Nephron (organoid): ENCODE measurements at regions not wholly inside any gene's neighbourhood (a gene's known extent, or its start where the extent isn't known, plus 50 kb on each side); places are given as distances from the start of the nearest gene placed in this dataset.

Experiments
- H3K27ac Mint-ChIP-seq, 3 experiments: 2 replicates each; pipeline ENCODE4 v1.8.0; 2020; ENCODE audit warnings: mixed read lengths in 3 of 3, mild to moderate bottlenecking in 2 of 3, moderate library complexity in 1 of 3
- H3K27me3 Mint-ChIP-seq: 2 replicates; pipeline ENCODE4 v1.8.0; 2021; ENCODE audit warnings: low read depth, mild to moderate bottlenecking, moderate library complexity, mixed read lengths
- H3K36me3 Mint-ChIP-seq: 2 replicates; pipeline ENCODE4 v1.8.0; 2020; ENCODE audit warnings: low read depth, mixed read lengths
- H3K4me1 Mint-ChIP-seq: 2 replicates; pipeline ENCODE4 v1.8.0; 2020; ENCODE audit warnings: mixed read lengths
- H3K4me3 Mint-ChIP-seq, 3 experiments: 2 replicates each; pipeline ENCODE4 v1.8.0; 2020; ENCODE audit warnings: mild to moderate bottlenecking in 3 of 3, mixed read lengths in 3 of 3, moderate library complexity in 2 of 3
- H3K9me3 Mint-ChIP-seq: 2 replicates; pipeline ENCODE4 v1.8.0; 2020; ENCODE audit warnings: mixed read lengths
- CTCF ChIP-seq, 3 experiments: fragments of 200-600 bp; sonication (generic); IDR thresholded peaks; one replicate each; pipeline ENCODE4 v1.5.0; 2021; ENCODE audit warnings: antibody characterized with exemption in 3 of 3; ENCODE audit not compliant: unreplicated experiment in 3 of 3

- no peak overlapping the region for H3K4me3 Mint-ChIP-seq
- H3K27me3 Mint-ChIP-seq = no peaks in the 10 kb centered on the region
Measured at GRCh38 chr9:119060629-119061385, 308.4 kb downstream of the BRINP1 start.

GRCh38 chr9:119071636-119072035, 297.6 kb downstream of the BRINP1 start:
- Mint-ChIP-seq H3K9me3 (peaks cover 14% of the 10 kb centered on the region), H3K36me3 (no peaks in the 10 kb centered on the region), H3K4me1 (no peaks in the 10 kb centered on the region), H3K27ac (no peak overlapping the region), H3K27me3 (peaks cover 9% of the 10 kb centered on the region), H3K4me3 (no peak overlapping the region)
- no peak for TF ChIP-seq CTCF (IDR thresholded peaks at IDR 0.05; ENCODE audit: unreplicated experiment in 3 of 3)

More at GRCh38 chr9:119060629-119061385, 308.4 kb downstream of the BRINP1 start:
- Mint-ChIP-seq H3K27ac (no peak overlapping the region), H3K4me1 (no peaks in the 10 kb centered on the region), H3K9me3 (no peaks in the 10 kb centered on the region), H3K36me3 (no peaks in the 10 kb centered on the region)
- TF ChIP-seq CTCF (IDR thresholded peaks at IDR 0.05; ENCODE audit: unreplicated experiment in 3 of 3) = no peak

GRCh38 chr9:119074017-119074416, 295.2 kb downstream of the BRINP1 start:
- Mint-ChIP-seq H3K36me3 (no peaks in the 10 kb centered on the region), H3K9me3 (peaks cover 4% of the 10 kb centered on the region), H3K4me1 (no peaks in the 10 kb centered on the region), H3K4me3 (no peak overlapping the region), H3K27ac (no peak overlapping the region), H3K27me3 (peaks cover 9% of the 10 kb centered on the region)
- no peak for TF ChIP-seq CTCF (IDR thresholded peaks at IDR 0.05; ENCODE audit: unreplicated experiment in 3 of 3)

GRCh38 chr9:119078015-119078414, 291.2 kb downstream of the BRINP1 start:
- Mint-ChIP-seq H3K4me3 (no peak overlapping the region), H3K27me3 (peaks cover 9% of the 10 kb centered on the region), H3K4me1 (no peaks in the 10 kb centered on the region), H3K27ac (no peak overlapping the region), H3K36me3 (no peaks in the 10 kb centered on the region), H3K9me3 (no peaks in the 10 kb centered on the region)
- no peak for TF ChIP-seq CTCF (IDR thresholded peaks at IDR 0.05; ENCODE audit: unreplicated experiment in 3 of 3)

GRCh38 chr9:119083673-119084072, 285.6 kb downstream of the BRINP1 start:
- H3K4me3 Mint-ChIP-seq = no peak overlapping the region
- peak overlapping the region in 2 of 3 experiments; percentile 76 to 77 for H3K27ac Mint-ChIP-seq
- H3K9me3 Mint-ChIP-seq = no peaks in the 10 kb centered on the region
- H3K27me3 Mint-ChIP-seq = no peaks in the 10 kb centered on the region
- no peaks in the 10 kb centered on the region for H3K36me3 Mint-ChIP-seq
- H3K4me1 Mint-ChIP-seq = no peaks in the 10 kb centered on the region
- no peak for TF ChIP-seq CTCF (IDR thresholded peaks at IDR 0.05; ENCODE audit: unreplicated experiment in 3 of 3)

- Mint-ChIP-seq H3K9me3 (no peaks in the 10 kb centered on the region), H3K4me1 (no peaks in the 10 kb centered on the region), H3K27me3 (no peaks in the 10 kb centered on the region), H3K4me3 (no peak overlapping the region), H3K27ac (no peak overlapping the region), H3K36me3 (no peaks in the 10 kb centered on the region)
- TF ChIP-seq CTCF (IDR thresholded peaks at IDR 0.05; ENCODE audit: unreplicated experiment in 3 of 3) = no peak
Measured at GRCh38 chr9:119086590-119086989, 282.6 kb downstream of the BRINP1 start.
